ENCODE measurements at regions not wholly inside any gene's neighbourhood (a gene's known extent, or its start where the extent isn't known, plus 50 kb on each side); places are given as distances from the start of the nearest gene placed in this dataset.

- WGBS, 2 donors, result 43 to 44% methylated on average over 4 of the region's 4 CpGs
- Histone ChIP-seq H3K9me3 (no peaks in the 10 kb centered on the region), H3K4me3 (no peak overlapping the region), H3K4me1 (no peaks in the 10 kb centered on the region), H3K27me3 (no peaks in the 10 kb centered on the region), H3K27ac (no peak overlapping the region), H3K36me3 (replicated peaks in 1 of 2; ENCODE audit: insufficient read depth in 1 of 2, low read depth in 2 of 2) (no peaks in the 10 kb centered on the region)
- intact Hi-C loops (cut with DNase I), result no loop called here
- ATAC-seq (no peak), DNase-seq (no peak)
- TF ChIP-seq CTCF (IDR thresholded peaks at IDR 0.05) (no peak), POLR2A (IDR thresholded peaks at IDR 0.05) (no peak)
Measured at GRCh38 chr3:106126067-106126845, 257.4 kb upstream of the CBLB start.

- ATAC-seq (no peak), DNase-seq (no peak)
- H3K4me3 ChIP-seq, result no peak overlapping the region
- H3K27me3 ChIP-seq, result no peaks in the 10 kb centered on the region
- no peaks in the 10 kb centered on the region for H3K9me3 ChIP-seq
- no peak overlapping the region for H3K27ac ChIP-seq
- TF ChIP-seq CTCF (IDR thresholded peaks at IDR 0.05), result no peak
- no peak for TF ChIP-seq POLR2A (IDR thresholded peaks at IDR 0.05)
- WGBS, 2 donors, result 35 to 40% methylated on average over 4 of the region's 4 CpGs
- no peaks in the 10 kb centered on the region for H3K4me1 ChIP-seq
- no peaks in the 10 kb centered on the region for H3K36me3 ChIP-seq (replicated peaks in 1 of 2; ENCODE audit: insufficient read depth in 1 of 2, low read depth in 2 of 2)
- intact Hi-C loops (cut with DNase I), result no loop called here
Measured at GRCh38 chr3:106126846-106127235, 258.0 kb upstream of the CBLB start.

- Histone ChIP-seq H3K27me3 (no peaks in the 10 kb centered on the region), H3K4me3 (no peak overlapping the region), H3K27ac (no peak overlapping the region), H3K9me3 (no peaks in the 10 kb centered on the region), H3K4me1 (no peaks in the 10 kb centered on the region), H3K36me3 (replicated peaks in 1 of 2; ENCODE audit: insufficient read depth in 1 of 2, low read depth in 2 of 2) (no peaks in the 10 kb centered on the region)
- no peak for ATAC-seq
- TF ChIP-seq POLR2A (IDR thresholded peaks at IDR 0.05), result no peak
- TF ChIP-seq CTCF (IDR thresholded peaks at IDR 0.05), result no peak
- intact Hi-C loops (cut with DNase I), result no loop called here
- no peak for DNase-seq
- WGBS, 2 donors, result 34 to 41% methylated on average over 2 of the region's 2 CpGs
Measured at GRCh38 chr3:106129939-106130338, 261.1 kb upstream of the CBLB start.

- no peak overlapping the region for H3K27ac ChIP-seq
- 30 to 31% methylated on average over 2 of the region's 2 CpGs for WGBS, 2 donors
- H3K36me3 ChIP-seq (replicated peaks in 1 of 2; ENCODE audit: insufficient read depth in 1 of 2, low read depth in 2 of 2), result no peaks in the 10 kb centered on the region
- DNase-seq, result no peak
- H3K4me3 ChIP-seq, result no peak overlapping the region
- ATAC-seq, result no peak
- H3K4me1 ChIP-seq, result no peaks in the 10 kb centered on the region
- no peaks in the 10 kb centered on the region for H3K27me3 ChIP-seq
- intact Hi-C loops (cut with DNase I), result no loop called here
- H3K9me3 ChIP-seq, result no peaks in the 10 kb centered on the region
- no peak for TF ChIP-seq CTCF (IDR thresholded peaks at IDR 0.05)
- no peak for TF ChIP-seq POLR2A (IDR thresholded peaks at IDR 0.05)
Measured at GRCh38 chr3:106130384-106131198, 261.8 kb upstream of the CBLB start.

Data from body of pancreas (tissue), 4 donors.